KMS-11 (cell line): ENCODE measurements at regions not wholly inside any gene's neighbourhood (a gene's known extent, or its start where the extent isn't known, plus 50 kb on each side); places are given as distances from the start of the nearest gene placed in this dataset.

Experiments used
- H2AFZ ChIP-seq: fragments of 200-600 bp; sonication (generic); 2 replicates; pipeline ENCODE4 v1.6.1; 2016; ENCODE audit warnings: antibody characterized with exemption, mixed run types, low read depth
- H3K27ac ChIP-seq: fragments of 200-600 bp; sonication (generic); 2 replicates; pipeline ENCODE4 v1.6.1; 2016; ENCODE audit warnings: mild to moderate bottlenecking, mixed run types
- H3K27me3 ChIP-seq: fragments of 200-600 bp; sonication (generic); 2 replicates; pipeline ENCODE4 v1.6.1; 2017; ENCODE audit warnings: mild to moderate bottlenecking, low read depth, mixed run types, moderate library complexity; ENCODE audit not compliant: insufficient read depth
- H3K36me3 ChIP-seq: fragments of 200-600 bp; sonication (generic); 2 replicates; pipeline ENCODE4 v1.6.1; 2017; ENCODE audit warnings: mild to moderate bottlenecking, mixed run types; ENCODE audit not compliant: insufficient read depth
- H3K4me1 ChIP-seq: fragments of 200-600 bp; sonication (generic); 2 replicates; pipeline ENCODE4 v1.6.1; 2016; ENCODE audit warnings: mild to moderate bottlenecking, low read depth, mixed run types; ENCODE audit not compliant: poor library complexity, severe bottlenecking
- H3K4me2 ChIP-seq: fragments of 200-600 bp; sonication (generic); 2 replicates; pipeline ENCODE4 v1.7.0; 2016; ENCODE audit warnings: mild to moderate bottlenecking, mixed run types
- H3K4me3 ChIP-seq: fragments of 200-600 bp; sonication (generic); IDR thresholded peaks from 2 replicates; pipeline ENCODE4 v1.6.1; 2017; ENCODE audit warnings: low read depth, low read length, mixed read lengths; ENCODE audit not compliant: insufficient read depth
- H3K79me2 ChIP-seq: fragments of 200-600 bp; sonication (generic); 2 replicates; pipeline ENCODE4 v1.6.1; 2016; ENCODE audit warnings: low read depth, mixed run types; ENCODE audit not compliant: insufficient read depth
- H3K9ac ChIP-seq: fragments of 200-600 bp; sonication (generic); 2 replicates; pipeline ENCODE4 v1.6.1; 2016; ENCODE audit warnings: mild to moderate bottlenecking, mixed run types
- H4K20me1 ChIP-seq: fragments of 200-600 bp; sonication (generic); 2 replicates; pipeline ENCODE4 v1.6.1; 2016; ENCODE audit warnings: mild to moderate bottlenecking, mixed run types; ENCODE audit not compliant: insufficient read depth
- TF ChIP-seq, protein P1 (sequence below): fragments of 200-600 bp; sonication (generic); conservative IDR thresholded peaks from 2 replicates; pipeline ENCODE4 v1.6.1; 2017; ENCODE audit warnings: low read depth, mild to moderate bottlenecking, antibody characterized with exemption, low read length, moderate library complexity, mixed read lengths

- no peaks in the 10 kb centered on the region for H3K79me2 ChIP-seq
- H3K27me3 ChIP-seq = no peaks in the 10 kb centered on the region
- TF ChIP-seq, protein P1, sequence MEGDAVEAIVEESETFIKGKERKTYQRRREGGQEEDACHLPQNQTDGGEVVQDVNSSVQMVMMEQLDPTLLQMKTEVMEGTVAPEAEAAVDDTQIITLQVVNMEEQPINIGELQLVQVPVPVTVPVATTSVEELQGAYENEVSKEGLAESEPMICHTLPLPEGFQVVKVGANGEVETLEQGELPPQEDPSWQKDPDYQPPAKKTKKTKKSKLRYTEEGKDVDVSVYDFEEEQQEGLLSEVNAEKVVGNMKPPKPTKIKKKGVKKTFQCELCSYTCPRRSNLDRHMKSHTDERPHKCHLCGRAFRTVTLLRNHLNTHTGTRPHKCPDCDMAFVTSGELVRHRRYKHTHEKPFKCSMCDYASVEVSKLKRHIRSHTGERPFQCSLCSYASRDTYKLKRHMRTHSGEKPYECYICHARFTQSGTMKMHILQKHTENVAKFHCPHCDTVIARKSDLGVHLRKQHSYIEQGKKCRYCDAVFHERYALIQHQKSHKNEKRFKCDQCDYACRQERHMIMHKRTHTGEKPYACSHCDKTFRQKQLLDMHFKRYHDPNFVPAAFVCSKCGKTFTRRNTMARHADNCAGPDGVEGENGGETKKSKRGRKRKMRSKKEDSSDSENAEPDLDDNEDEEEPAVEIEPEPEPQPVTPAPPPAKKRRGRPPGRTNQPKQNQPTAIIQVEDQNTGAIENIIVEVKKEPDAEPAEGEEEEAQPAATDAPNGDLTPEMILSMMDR = no peak
- no peak overlapping the region for H3K27ac ChIP-seq
- H3K4me1 ChIP-seq = no peaks in the 10 kb centered on the region
- H2AFZ ChIP-seq = no peak overlapping the region
- no peaks in the 10 kb centered on the region for H3K36me3 ChIP-seq
- H3K9ac ChIP-seq = no peak overlapping the region
- no peaks in the 10 kb centered on the region for H4K20me1 ChIP-seq
- H3K4me2 ChIP-seq = no peak overlapping the region
- no peak overlapping the region for H3K4me3 ChIP-seq
These were observed 112.2 kb upstream of the LRRN1 start for GRCh38 chr3:3686907-3687648.

- no peaks in the 10 kb centered on the region for H3K27me3 ChIP-seq
- TF ChIP-seq, protein P1 = no peak
These were observed 113.5 kb upstream of the LRRN1 start for GRCh38 chr3:3685721-3686120.

DNA sequence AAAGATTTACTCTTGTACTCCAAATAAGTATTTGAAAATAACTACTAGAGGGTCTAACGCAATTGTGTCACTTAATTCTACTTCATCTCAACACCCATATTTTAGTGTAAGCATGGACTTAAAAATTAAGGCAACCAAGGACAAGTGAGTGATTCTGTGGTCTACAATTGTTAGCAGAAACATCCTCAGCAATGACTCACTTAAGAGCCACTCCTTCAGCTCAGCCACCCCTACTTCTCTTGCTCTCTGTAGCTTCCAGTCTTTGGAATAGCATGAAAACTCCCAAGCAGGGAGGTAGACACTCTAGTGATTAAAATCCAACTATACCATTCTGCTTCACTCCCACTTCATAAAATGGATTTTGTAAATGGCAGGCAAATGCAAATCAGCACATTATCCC lies 116.0 kb upstream of the LRRN1 start:
- H3K9ac ChIP-seq = no peak overlapping the region
- no peak overlapping the region for H3K4me3 ChIP-seq
- H3K27me3 ChIP-seq = no peaks in the 10 kb centered on the region
- no peak overlapping the region for H3K27ac ChIP-seq
- no peak overlapping the region for H2AFZ ChIP-seq
- H3K36me3 ChIP-seq = no peaks in the 10 kb centered on the region
- H3K4me2 ChIP-seq = no peak overlapping the region
- peaks cover 7% of the 10 kb centered on the region for H3K4me1 ChIP-seq
- H4K20me1 ChIP-seq = no peaks in the 10 kb centered on the region
- no peaks in the 10 kb centered on the region for H3K79me2 ChIP-seq
- TF ChIP-seq, protein P1 = no peak

More at GRCh38 chr3:3685721-3686120, 113.5 kb upstream of the LRRN1 start:
- Histone ChIP-seq H3K36me3 (no peaks in the 10 kb centered on the region), H3K4me3 (no peak overlapping the region), H3K79me2 (no peaks in the 10 kb centered on the region), H3K27ac (no peak overlapping the region), H3K4me2 (no peak overlapping the region), H3K4me1 (no peaks in the 10 kb centered on the region), H4K20me1 (no peaks in the 10 kb centered on the region), H3K9ac (no peak overlapping the region), H2AFZ (no peak overlapping the region)

GRCh38 chr3:3675801-3676200 lies 123.4 kb upstream of the LRRN1 start:
- peaks cover 34% of the 10 kb centered on the region for H3K4me1 ChIP-seq
- no peaks in the 10 kb centered on the region for H3K36me3 ChIP-seq
- H4K20me1 ChIP-seq = no peaks in the 10 kb centered on the region
- TF ChIP-seq, protein P1 = no peak
- 0 out of 2 replicates have a peak overlapping the region, but pooled peaks have one; percentile 22 for H2AFZ ChIP-seq
- H3K27me3 ChIP-seq = no peaks in the 10 kb centered on the region
- no peak overlapping the region for H3K9ac ChIP-seq
- no peak overlapping the region for H3K4me3 ChIP-seq
- peak overlapping the region; percentile 29 for H3K27ac ChIP-seq
- no peaks in the 10 kb centered on the region for H3K79me2 ChIP-seq
- peak overlapping the region; percentile 51; the same call in 1 of the 2 replicates for H3K4me2 ChIP-seq
